SH-SY5Y (cell line): ENCODE measurements at regions not wholly inside any gene's neighbourhood (a gene's known extent, or its start where the extent isn't known, plus 50 kb on each side); places are given as distances from the start of the nearest gene placed in this dataset.

Source experiments
- GATA2 ChIP-seq: IDR thresholded peaks from 2 replicates; pipeline ENCODE4 v1.6.1; 2011; ENCODE audit warnings: mild to moderate bottlenecking, low read depth, low read length
- GATA3 ChIP-seq: IDR thresholded peaks from 2 replicates; pipeline ENCODE4 v1.6.1; 2011; ENCODE audit warnings: low read depth, mild to moderate bottlenecking, low read length, moderate library complexity

DNA sequence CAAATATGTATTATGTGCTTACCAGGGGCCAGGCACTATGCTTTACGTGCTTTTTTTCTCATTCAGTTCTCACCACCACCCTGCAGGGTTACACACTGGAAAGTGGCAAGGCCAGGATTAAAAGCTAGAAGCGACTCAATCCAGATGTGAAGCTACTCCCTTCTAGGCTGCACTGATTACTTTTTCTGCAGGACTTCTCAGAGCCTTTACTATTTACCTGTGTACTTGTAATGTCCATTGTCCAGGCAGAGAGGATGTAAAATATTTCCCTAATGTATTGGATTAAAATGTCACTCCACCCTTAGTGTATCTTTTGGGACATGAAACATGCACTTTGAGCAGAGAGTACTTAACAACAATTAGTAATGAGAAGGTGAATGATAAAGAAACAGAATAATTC, 287.5 kb upstream of the EEF2KMT start:
- TF ChIP-seq GATA2 (no peak), GATA3 (no peak)
